Rectal smooth muscle tissue (tissue), 1 donor: ENCODE measurements at regions not wholly inside any gene's neighbourhood (a gene's known extent, or its start where the extent isn't known, plus 50 kb on each side); places are given as distances from the start of the nearest gene placed in this dataset.

Experiments used
- H3K27ac ChIP-seq: one replicate; pipeline ENCODE4 v1.7.0; 2013; ENCODE audit warnings: low read depth, low read length, inconsistent platforms
- H3K27me3 ChIP-seq: one replicate; pipeline ENCODE4 v1.7.0; 2013; ENCODE audit warnings: low read length; ENCODE audit not compliant: control insufficient read depth, insufficient read depth
- H3K36me3 ChIP-seq: one replicate; pipeline ENCODE4 v1.7.0; 2013; ENCODE audit warnings: low read length; ENCODE audit not compliant: control insufficient read depth, insufficient read depth
- H3K4me1 ChIP-seq: one replicate; pipeline ENCODE4 v1.7.0; 2013; ENCODE audit warnings: low read length; ENCODE audit not compliant: control insufficient read depth, insufficient read depth
- H3K4me3 ChIP-seq: one replicate; pipeline ENCODE4 v1.7.0; 2013; ENCODE audit warnings: low read length
- H3K9ac ChIP-seq: one replicate; pipeline ENCODE4 v1.7.0; 2013; ENCODE audit warnings: low read length

DNA sequence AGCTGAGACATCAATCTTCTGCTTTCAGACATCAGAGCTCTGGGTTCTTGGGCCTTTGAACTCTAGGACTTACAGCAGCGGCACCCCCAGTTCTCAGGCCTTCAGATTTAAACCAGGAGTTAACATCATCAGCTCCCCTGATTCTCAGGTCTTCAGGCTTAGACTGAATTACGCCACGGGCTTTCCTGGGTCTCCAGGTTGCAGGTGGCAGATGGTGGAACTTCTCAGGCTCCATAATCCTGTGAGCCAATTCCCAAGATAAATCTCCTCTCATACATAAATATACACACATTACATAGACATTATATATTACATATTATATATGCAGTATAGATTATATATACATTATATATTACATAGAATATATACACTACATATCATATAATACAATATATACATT lies 408.9 kb upstream of the AUTS2 start:
- Histone ChIP-seq H3K27ac (no peak overlapping the region), H3K4me3 (no peak overlapping the region), H3K27me3 (no peaks in the 10 kb centered on the region), H3K36me3 (no peaks in the 10 kb centered on the region), H3K9ac (no peak overlapping the region), H3K4me1 (no peaks in the 10 kb centered on the region)

DNA sequence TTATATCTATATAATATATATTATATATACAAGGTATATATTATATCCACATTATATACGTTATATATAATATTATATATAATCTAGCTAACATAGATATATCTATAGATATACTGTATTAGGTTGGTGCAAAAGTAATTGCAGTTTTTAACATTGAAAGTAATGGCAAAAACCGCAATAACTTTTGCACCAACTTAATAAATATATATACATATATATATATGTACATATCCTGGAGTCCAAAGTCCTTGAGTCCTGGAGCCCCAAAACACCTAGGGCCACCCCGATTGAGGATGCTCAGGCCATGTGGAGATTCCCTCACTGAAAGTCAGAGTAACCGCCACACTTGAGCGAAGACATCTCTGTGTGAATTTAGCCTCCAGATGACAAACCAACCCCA lies 408.2 kb upstream of the AUTS2 start:
- Histone ChIP-seq H3K4me1 (no peaks in the 10 kb centered on the region), H3K36me3 (no peaks in the 10 kb centered on the region), H3K27me3 (no peaks in the 10 kb centered on the region), H3K4me3 (no peak overlapping the region), H3K27ac (no peak overlapping the region), H3K9ac (no peak overlapping the region)

- Histone ChIP-seq H3K36me3 (no peaks in the 10 kb centered on the region), H3K27me3 (no peaks in the 10 kb centered on the region), H3K4me3 (no peak overlapping the region), H3K4me1 (no peaks in the 10 kb centered on the region), H3K9ac (no peak overlapping the region), H3K27ac (no peak overlapping the region)
Observed at GRCh38 chr7:69190763-69191162, 407.5 kb upstream of the AUTS2 start.

GRCh38 chr7:69192134-69192533 lies 406.1 kb upstream of the AUTS2 start:
- Histone ChIP-seq H3K4me1 (no peaks in the 10 kb centered on the region), H3K9ac (no peak overlapping the region), H3K27ac (no peak overlapping the region), H3K4me3 (no peak overlapping the region), H3K36me3 (no peaks in the 10 kb centered on the region), H3K27me3 (no peaks in the 10 kb centered on the region)

DNA sequence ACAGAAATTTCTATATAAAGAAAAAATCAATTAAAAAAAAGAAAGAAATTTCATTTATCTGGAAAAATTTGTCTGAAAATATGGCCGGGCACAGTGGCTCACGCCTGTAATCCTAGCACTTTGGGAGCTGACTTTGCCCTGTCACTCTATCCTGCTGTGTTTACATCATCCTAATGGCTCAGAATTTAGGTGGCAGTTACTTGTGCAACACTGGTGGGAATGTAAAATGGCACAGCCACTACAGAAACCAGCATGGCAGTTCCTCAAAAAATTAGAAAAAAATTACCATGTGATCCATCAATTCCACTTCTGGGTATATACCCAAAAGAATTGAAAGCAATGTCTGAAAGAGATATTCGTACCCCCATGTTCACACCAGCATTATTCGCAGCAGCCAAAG lies 405.2 kb upstream of the AUTS2 start:
- Histone ChIP-seq H3K36me3 (no peaks in the 10 kb centered on the region), H3K27me3 (no peaks in the 10 kb centered on the region), H3K27ac (no peak overlapping the region), H3K9ac (no peak overlapping the region), H3K4me3 (no peak overlapping the region), H3K4me1 (no peaks in the 10 kb centered on the region)

DNA sequence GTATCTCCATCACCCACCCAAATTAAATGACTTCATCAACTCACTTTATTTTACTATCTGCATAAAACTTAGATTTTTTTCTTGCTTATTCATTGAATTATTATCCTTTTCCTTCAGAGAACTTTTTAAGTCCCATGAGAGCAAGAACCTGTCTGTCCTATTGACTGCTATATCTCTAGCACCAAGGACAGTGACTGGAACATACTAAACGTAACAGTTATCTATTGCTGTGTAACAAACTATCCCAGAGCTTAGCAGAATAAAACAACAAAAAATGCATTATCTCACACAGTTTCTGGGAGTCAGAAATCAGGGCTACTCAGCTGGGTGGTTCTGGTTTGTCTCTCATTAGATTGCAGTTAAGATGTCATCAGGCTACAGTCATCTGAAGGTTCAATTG lies 401.7 kb upstream of the AUTS2 start:
- H3K27ac ChIP-seq, result no peak overlapping the region
- no peaks in the 10 kb centered on the region for H3K36me3 ChIP-seq
- no peaks in the 10 kb centered on the region for H3K27me3 ChIP-seq
- H3K4me1 ChIP-seq, result no peaks in the 10 kb centered on the region
- H3K4me3 ChIP-seq, result no peak overlapping the region
- H3K9ac ChIP-seq, result no peak overlapping the region

DNA sequence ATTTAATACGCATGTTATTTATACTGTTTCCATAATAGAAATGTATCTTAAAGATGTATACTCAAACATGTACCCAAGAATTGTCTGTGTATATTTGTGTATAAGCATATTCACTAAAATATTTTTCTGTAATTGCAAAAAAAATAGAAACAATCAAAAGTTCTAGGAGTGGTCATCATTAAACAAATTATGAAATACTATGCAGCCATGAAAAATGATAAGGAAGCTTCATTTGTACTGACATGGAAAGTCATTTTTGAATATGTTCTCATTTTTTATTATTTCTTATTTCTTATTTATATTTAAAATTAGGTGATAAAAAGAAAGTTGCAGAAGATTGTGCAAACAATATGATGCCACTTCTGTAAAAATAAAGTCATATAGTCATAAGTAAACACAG lies 400.0 kb upstream of the AUTS2 start:
- Histone ChIP-seq H3K9ac (no peak overlapping the region), H3K4me3 (no peak overlapping the region), H3K27me3 (no peaks in the 10 kb centered on the region), H3K4me1 (no peaks in the 10 kb centered on the region), H3K27ac (no peak overlapping the region), H3K36me3 (no peaks in the 10 kb centered on the region)

DNA sequence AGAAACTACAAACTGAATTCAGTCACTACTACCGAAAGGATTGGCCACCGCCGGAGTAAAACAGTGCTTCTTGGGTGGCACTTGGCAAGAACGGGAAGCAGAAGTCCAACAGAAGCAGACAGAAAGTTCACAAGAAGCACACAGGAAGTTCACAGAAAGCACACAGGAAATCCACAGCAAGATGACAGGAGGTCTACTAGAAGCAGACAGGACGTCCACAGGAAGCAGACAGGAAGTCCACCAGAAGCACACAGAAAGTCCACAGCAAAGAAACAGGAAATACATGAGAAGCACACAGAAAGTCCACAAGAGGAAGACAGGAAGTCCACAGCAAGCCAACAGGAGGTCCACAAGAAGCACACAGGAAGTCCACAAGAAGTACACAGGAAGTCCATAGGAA lies 399.2 kb upstream of the AUTS2 start:
- no peaks in the 10 kb centered on the region for H3K27me3 ChIP-seq
- H3K4me3 ChIP-seq, result no peak overlapping the region
- no peak overlapping the region for H3K9ac ChIP-seq
- no peaks in the 10 kb centered on the region for H3K36me3 ChIP-seq
- H3K27ac ChIP-seq, result no peak overlapping the region
- no peaks in the 10 kb centered on the region for H3K4me1 ChIP-seq

GRCh38 chr7:69199661-69200060 lies 398.6 kb upstream of the AUTS2 start:
- Histone ChIP-seq H3K36me3 (no peaks in the 10 kb centered on the region), H3K9ac (no peak overlapping the region), H3K27me3 (no peaks in the 10 kb centered on the region), H3K4me3 (no peak overlapping the region), H3K4me1 (no peaks in the 10 kb centered on the region), H3K27ac (no peak overlapping the region)

DNA sequence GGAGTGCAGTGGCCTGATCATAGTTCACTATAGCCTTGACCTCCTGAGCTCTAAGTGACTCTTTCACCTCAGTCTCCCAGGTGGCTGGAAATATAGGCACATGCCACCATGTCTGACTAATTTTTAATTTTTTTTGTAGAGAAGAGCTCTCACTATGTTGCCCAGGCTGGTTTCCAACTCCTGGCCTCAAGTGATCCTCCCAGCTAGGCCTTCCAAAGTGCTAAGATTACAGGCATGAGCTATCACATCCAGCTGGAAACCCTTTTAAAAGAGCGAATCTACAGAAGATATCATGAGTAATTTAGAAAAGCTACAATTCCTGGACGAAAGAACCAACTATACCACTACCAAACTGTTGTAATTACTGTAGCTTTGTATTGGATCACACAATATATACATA lies 394.4 kb upstream of the AUTS2 start:
- no peaks in the 10 kb centered on the region for H3K4me1 ChIP-seq

GRCh38 chr7:69204943-69205342 lies 393.3 kb upstream of the AUTS2 start:
- Histone ChIP-seq H3K36me3 (no peaks in the 10 kb centered on the region), H3K27me3 (peaks cover 2% of the 10 kb centered on the region), H3K27ac (no peak overlapping the region), H3K4me3 (no peak overlapping the region), H3K4me1 (no peaks in the 10 kb centered on the region), H3K9ac (no peak overlapping the region)

More for the DNA sequence above, 394.4 kb upstream of the AUTS2 start:
- Histone ChIP-seq H3K9ac (no peak overlapping the region), H3K27ac (no peak overlapping the region), H3K27me3 (peaks cover 2% of the 10 kb centered on the region), H3K36me3 (no peaks in the 10 kb centered on the region), H3K4me3 (no peak overlapping the region)

DNA sequence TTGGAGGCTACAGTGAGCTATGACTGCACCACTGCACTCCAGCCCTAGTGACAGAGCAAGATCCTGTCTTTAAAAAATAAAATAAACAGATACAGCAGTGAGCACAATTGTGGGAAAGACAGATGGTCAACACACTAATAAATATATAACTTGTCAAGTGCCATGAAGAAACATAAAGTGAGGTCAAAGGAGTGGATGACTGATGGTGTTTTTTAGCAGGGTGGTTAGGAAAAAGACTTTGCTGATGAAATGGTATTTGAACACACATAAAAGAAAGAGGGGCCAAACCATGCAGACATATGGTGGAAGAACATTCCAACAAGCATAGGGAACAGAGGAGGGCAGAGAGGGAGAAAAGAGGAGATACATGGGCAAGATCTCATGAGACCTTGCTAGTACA lies 392.7 kb upstream of the AUTS2 start:
- H3K36me3 ChIP-seq, result no peaks in the 10 kb centered on the region

GRCh38 chr7:69208276-69208675 lies 390.0 kb upstream of the AUTS2 start:
- Histone ChIP-seq H3K9ac (no peak overlapping the region), H3K27ac (no peak overlapping the region), H3K4me1 (no peaks in the 10 kb centered on the region), H3K36me3 (no peaks in the 10 kb centered on the region), H3K27me3 (peaks cover 2% of the 10 kb centered on the region), H3K4me3 (no peak overlapping the region)

More for the DNA sequence above, 392.7 kb upstream of the AUTS2 start:
- Histone ChIP-seq H3K27me3 (peaks cover 2% of the 10 kb centered on the region), H3K27ac (no peak overlapping the region), H3K9ac (no peak overlapping the region), H3K4me3 (no peak overlapping the region), H3K4me1 (no peaks in the 10 kb centered on the region)
